SK-N-SH (cell line): ENCODE measurements at regions not wholly inside any gene's neighbourhood (a gene's known extent, or its start where the extent isn't known, plus 50 kb on each side); places are given as distances from the start of the nearest gene placed in this dataset.

Experiments
- CTCF ChIA-PET: fragments of 300-600, 350-600 bp; formaldehyde crosslinking; extraction: SDS; loops from one replicate; lab custom pipeline; 2021; lab: Yijun Ruan, JAX
- POLR2A ChIA-PET: fragments of 350-600 bp; sonication (Branson Sonifier 250); formaldehyde crosslinking; extraction: SDS; loops from one replicate; lab custom pipeline; 2020; ENCODE audit warnings: antibody characterized with exemption, inconsistent platforms; lab: Yijun Ruan, JAX
- DNase-seq: peaks from one replicate; pipeline ENCODE4 v3.0.0; 2012
- H2AFZ ChIP-seq: fragments of 200-600 bp; sonication (generic); 2 replicates; pipeline ENCODE4 v1.8.1; 2016; ENCODE audit warnings: antibody characterized with exemption, mild to moderate bottlenecking, low read depth
- H3F3A ChIP-seq: fragments of 200-600 bp; sonication (generic); replicated peaks from 2 replicates; pipeline ENCODE3; 2016; ENCODE audit warnings: antibody characterized with exemption, mild to moderate bottlenecking; ENCODE audit not compliant: insufficient read depth
- H3K27ac ChIP-seq, 2 experiments: fragments of 200-500 bp in 1 of 2; fragments of 200-600 bp in 1 of 2; sonication (Bioruptor generic) in 1 of 2; sonication (generic), shearing (Covaris generic) in 1 of 2; 2 replicates each; pipeline versions ENCODE4 v1.5.1 to v1.6.1; 2014 to 2016; ENCODE audit warnings: low read depth in 2 of 2, inconsistent platforms in 1 of 2, low read length in 1 of 2, mild to moderate bottlenecking in 1 of 2, mixed read lengths in 1 of 2
- H3K27me3 ChIP-seq: fragments of 200-600 bp; sonication (generic), shearing (Covaris generic); 2 replicates; pipeline ENCODE4 v1.6.1; 2016; ENCODE audit warnings: mixed run types; ENCODE audit not compliant: insufficient read depth
- H3K36me3 ChIP-seq, 2 experiments: fragments of 200-500 bp in 1 of 2; fragments of 200-600 bp in 1 of 2; sonication (Bioruptor generic) in 1 of 2; sonication (generic) in 1 of 2; replicated peaks in 1 of 2; 2 replicates each; pipeline versions ENCODE3 to v1.5.1; 2014 to 2016; ENCODE audit warnings: low read length in 1 of 2, mild to moderate bottlenecking in 1 of 2; ENCODE audit not compliant: insufficient read depth in 2 of 2, control insufficient read depth in 1 of 2
- H3K4me1 ChIP-seq, 2 experiments: fragments of 200-500 bp in 1 of 2; fragments of 200-600 bp in 1 of 2; sonication (Bioruptor generic) in 1 of 2; sonication (generic), shearing (Covaris generic) in 1 of 2; 2 replicates each; pipeline versions ENCODE4 v1.5.1 to v1.6.1; 2014 to 2016; ENCODE audit warnings: low read depth in 1 of 2, low read length in 1 of 2, mixed run types in 1 of 2; ENCODE audit not compliant: insufficient read depth in 2 of 2, control insufficient read depth in 1 of 2
- H3K4me2 ChIP-seq: fragments of 200-600 bp; sonication (generic), shearing (Covaris generic); 2 replicates; pipeline ENCODE4 v1.6.1; 2017; ENCODE audit warnings: mixed run types
- H3K4me3 ChIP-seq, 2 experiments: fragments of 200-500 bp in 1 of 2; fragments of 200-600 bp in 1 of 2; sonication (Bioruptor generic) in 1 of 2; sonication (generic), shearing (Covaris generic) in 1 of 2; 2 replicates each; pipeline versions ENCODE4 v1.5.1 to v1.8.1; 2014 to 2016; ENCODE audit warnings: low read depth in 2 of 2, inconsistent platforms in 1 of 2, low read length in 1 of 2, mild to moderate bottlenecking in 1 of 2, mixed read lengths in 1 of 2, moderate library complexity in 1 of 2
- H3K79me2 ChIP-seq: fragments of 200-600 bp; sonication (generic); 2 replicates; pipeline ENCODE4 v1.8.1; 2017; ENCODE audit warnings: mild to moderate bottlenecking; ENCODE audit not compliant: insufficient read depth
- H3K9ac ChIP-seq: fragments of 200-600 bp; sonication (generic); 2 replicates; pipeline ENCODE4 v1.6.1; 2017; ENCODE audit warnings: mixed run types
- H3K9me2 ChIP-seq: fragments of 200-600 bp; sonication (generic); 2 replicates; pipeline ENCODE4 v1.6.1; 2017; ENCODE audit warnings: mixed run types
- H3K9me3 ChIP-seq: fragments of 200-600 bp; sonication (generic); 2 replicates; pipeline ENCODE4 v1.6.1; 2017; ENCODE audit warnings: mixed run types, mild to moderate bottlenecking, moderate library complexity
- H4K20me1 ChIP-seq: fragments of 200-600 bp; sonication (generic); 2 replicates; pipeline ENCODE4 v1.6.1; 2017; ENCODE audit warnings: mild to moderate bottlenecking, mixed run types; ENCODE audit not compliant: insufficient read depth
- CHD2 ChIP-seq: fragments of 150-350 bp; IDR thresholded peaks from 2 replicates; pipeline ENCODE4 v1.6.1; 2018; ENCODE audit warnings: low read length; ENCODE audit not compliant: partially characterized antibody
- MXI1 ChIP-seq: IDR thresholded peaks from 2 replicates; pipeline ENCODE4 v1.6.1; 2012; ENCODE audit warnings: mild to moderate bottlenecking, low read depth, low read length, improper control_type of control experiment
- NFIC ChIP-seq: IDR thresholded peaks from 2 replicates; pipeline ENCODE4 v1.4.0; 2012; ENCODE audit warnings: borderline replicate concordance
- RCOR1 ChIP-seq: fragments of 150-350 bp; IDR thresholded peaks from 2 replicates; pipeline ENCODE4 v1.6.1; 2017; ENCODE audit warnings: antibody characterized with exemption, low read length
- SMC3 ChIP-seq: IDR thresholded peaks from 2 replicates; pipeline ENCODE4 v1.6.1; 2012; ENCODE audit warnings: low read depth, low read length, improper control_type of control experiment
- TCF12 ChIP-seq: IDR thresholded peaks from 2 replicates; pipeline ENCODE4 v1.4.0; 2012
- TEAD4 ChIP-seq: IDR thresholded peaks from 2 replicates; pipeline ENCODE4 v1.4.0; 2012; ENCODE audit warnings: mild to moderate bottlenecking, borderline replicate concordance; ENCODE audit not compliant: insufficient read depth
- YY1 ChIP-seq: IDR thresholded peaks from 2 replicates; pipeline ENCODE4 v1.4.0; 2012; ENCODE audit warnings: low read depth, mild to moderate bottlenecking
- WGBS: methylation state at CpG from one replicate; pipeline ENCODE4 v1.1.6; 2017; ENCODE audit warnings: low lambda C conversion rate; 5-methylcytosine and 5-hydroxymethylcytosine counted together
- TF ChIP-seq, protein P1 (sequence below): IDR thresholded peaks from 2 replicates; pipeline ENCODE4 v1.4.0; 2012; ENCODE audit warnings: low read depth, borderline replicate concordance
- TF ChIP-seq, protein P2 (sequence below): IDR thresholded peaks from 2 replicates; pipeline ENCODE4; 2012
- TF ChIP-seq, protein P3 (sequence below): IDR thresholded peaks from 2 replicates; pipeline ENCODE4 v1.4.0; 2012; ENCODE audit warnings: low read depth, borderline replicate concordance
- TF ChIP-seq, protein P4 (sequence below): fragments of 200-600 bp; sonication (generic); IDR thresholded peaks from 2 replicates; pipeline ENCODE4 v1.6.1; 2017; ENCODE audit warnings: antibody characterized with exemption, mild to moderate bottlenecking, moderate library complexity

DNA sequence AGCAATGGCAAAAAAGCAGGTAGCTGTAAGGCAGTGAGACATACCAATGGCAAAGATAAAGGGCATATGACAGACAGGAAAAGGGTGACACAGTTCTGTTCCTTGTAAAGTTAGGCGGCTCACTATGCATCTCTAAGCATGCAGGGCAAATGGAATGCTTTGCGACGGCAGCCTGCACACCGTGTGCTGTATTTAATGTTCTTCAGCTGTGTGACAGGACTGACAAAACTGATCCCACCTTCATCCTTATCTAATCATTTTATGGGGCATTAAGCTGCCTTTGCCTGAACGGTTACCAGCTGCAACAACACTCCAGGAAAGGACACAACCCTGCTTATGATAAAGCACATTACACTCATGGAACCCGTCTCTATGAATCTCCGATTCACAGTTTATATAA, 80.5 kb upstream of the VAV3 start:
- no peaks in the 10 kb centered on the region for H3K79me2 ChIP-seq
- H2AFZ ChIP-seq, result no peak overlapping the region
- peaks cover 0 to 8% of the 10 kb centered on the region in 2 experiments; a peak in 1 of 4 replicates for H3K4me1 ChIP-seq
- H3K36me3 ChIP-seq, result no peaks in the 10 kb centered on the region
- no peaks in the 10 kb centered on the region for H3K9me3 ChIP-seq
- 39% methylated on average over 6 of the region's 7 CpGs for WGBS
- H3F3A ChIP-seq, result no peaks in the 10 kb centered on the region
- H3K27ac ChIP-seq, result no peak overlapping the region
- TF ChIP-seq RCOR1 (peak; percentile 6; the same call in 1 of the 2 replicates), SMC3 (no peak)
- H3K9me2 ChIP-seq, result no peaks in the 10 kb centered on the region
- DNase-seq, result peak; percentile 10
- H3K9ac ChIP-seq, result no peak overlapping the region
- ChIA-PET POLR2A (interaction anchor here (0.5 kb wide), 1 partner anchor 38 kb away, joined by 3 read pairs; no protein-coding TSS in a partner anchor), CTCF (interaction anchor here (0.9 to 1.6 kb wide), 4 partner anchors 12 to 295 kb away, joined by 3 to 5 read pairs (median 3); no protein-coding TSS in a partner anchor)
- no peaks in the 10 kb centered on the region for H4K20me1 ChIP-seq
- no peak overlapping the region for H3K4me3 ChIP-seq
- no peaks in the 10 kb centered on the region for H3K27me3 ChIP-seq
- H3K4me2 ChIP-seq, result no peak overlapping the region

DNA sequence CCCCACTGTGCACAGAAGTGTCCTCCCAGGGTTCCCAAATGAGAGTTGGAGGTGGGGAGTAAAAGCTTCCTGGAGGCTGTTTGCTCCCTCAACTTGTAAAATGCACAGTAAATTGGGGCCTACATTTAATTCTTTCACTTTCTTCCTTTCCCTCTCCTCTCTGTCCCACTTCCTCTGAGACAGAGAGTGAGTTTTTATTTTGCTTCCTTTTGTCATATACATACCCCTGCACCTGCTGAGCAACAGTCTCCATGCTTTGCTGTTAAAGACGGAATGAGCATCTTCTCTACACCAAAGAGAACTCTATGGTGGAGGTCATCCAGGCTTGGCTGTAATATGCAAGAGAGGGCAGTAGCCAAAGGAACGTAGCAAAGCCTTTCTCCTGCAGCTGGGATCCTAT, 79.3 kb upstream of the VAV3 start:
- H3K4me3 ChIP-seq, result no peak overlapping the region
- CTCF ChIA-PET, result interaction anchor here (1.6 kb wide), 1 partner anchor 262 kb away, joined by 5 read pairs; no protein-coding TSS in a partner anchor
- DNase-seq, result no peak
- TF ChIP-seq TCF12 (no peak), TEAD4 (no peak), YY1 (no peak), MXI1 (no peak), CHD2 (no peak), NFIC (no peak)
- TF ChIP-seq, protein P1, sequence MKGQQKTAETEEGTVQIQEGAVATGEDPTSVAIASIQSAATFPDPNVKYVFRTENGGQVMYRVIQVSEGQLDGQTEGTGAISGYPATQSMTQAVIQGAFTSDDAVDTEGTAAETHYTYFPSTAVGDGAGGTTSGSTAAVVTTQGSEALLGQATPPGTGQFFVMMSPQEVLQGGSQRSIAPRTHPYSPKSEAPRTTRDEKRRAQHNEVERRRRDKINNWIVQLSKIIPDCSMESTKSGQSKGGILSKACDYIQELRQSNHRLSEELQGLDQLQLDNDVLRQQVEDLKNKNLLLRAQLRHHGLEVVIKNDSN, result no peak
- TF ChIP-seq, protein P2, sequence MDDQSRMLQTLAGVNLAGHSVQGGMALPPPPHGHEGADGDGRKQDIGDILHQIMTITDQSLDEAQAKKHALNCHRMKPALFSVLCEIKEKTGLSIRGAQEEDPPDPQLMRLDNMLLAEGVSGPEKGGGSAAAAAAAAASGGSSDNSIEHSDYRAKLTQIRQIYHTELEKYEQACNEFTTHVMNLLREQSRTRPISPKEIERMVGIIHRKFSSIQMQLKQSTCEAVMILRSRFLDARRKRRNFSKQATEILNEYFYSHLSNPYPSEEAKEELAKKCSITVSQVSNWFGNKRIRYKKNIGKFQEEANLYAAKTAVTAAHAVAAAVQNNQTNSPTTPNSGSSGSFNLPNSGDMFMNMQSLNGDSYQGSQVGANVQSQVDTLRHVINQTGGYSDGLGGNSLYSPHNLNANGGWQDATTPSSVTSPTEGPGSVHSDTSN, result no peak
- TF ChIP-seq, protein P3, sequence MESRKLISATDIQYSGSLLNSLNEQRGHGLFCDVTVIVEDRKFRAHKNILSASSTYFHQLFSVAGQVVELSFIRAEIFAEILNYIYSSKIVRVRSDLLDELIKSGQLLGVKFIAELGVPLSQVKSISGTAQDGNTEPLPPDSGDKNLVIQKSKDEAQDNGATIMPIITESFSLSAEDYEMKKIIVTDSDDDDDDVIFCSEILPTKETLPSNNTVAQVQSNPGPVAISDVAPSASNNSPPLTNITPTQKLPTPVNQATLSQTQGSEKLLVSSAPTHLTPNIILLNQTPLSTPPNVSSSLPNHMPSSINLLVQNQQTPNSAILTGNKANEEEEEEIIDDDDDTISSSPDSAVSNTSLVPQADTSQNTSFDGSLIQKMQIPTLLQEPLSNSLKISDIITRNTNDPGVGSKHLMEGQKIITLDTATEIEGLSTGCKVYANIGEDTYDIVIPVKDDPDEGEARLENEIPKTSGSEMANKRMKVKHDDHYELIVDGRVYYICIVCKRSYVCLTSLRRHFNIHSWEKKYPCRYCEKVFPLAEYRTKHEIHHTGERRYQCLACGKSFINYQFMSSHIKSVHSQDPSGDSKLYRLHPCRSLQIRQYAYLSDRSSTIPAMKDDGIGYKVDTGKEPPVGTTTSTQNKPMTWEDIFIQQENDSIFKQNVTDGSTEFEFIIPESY, result no peak
- TF ChIP-seq, protein P4, sequence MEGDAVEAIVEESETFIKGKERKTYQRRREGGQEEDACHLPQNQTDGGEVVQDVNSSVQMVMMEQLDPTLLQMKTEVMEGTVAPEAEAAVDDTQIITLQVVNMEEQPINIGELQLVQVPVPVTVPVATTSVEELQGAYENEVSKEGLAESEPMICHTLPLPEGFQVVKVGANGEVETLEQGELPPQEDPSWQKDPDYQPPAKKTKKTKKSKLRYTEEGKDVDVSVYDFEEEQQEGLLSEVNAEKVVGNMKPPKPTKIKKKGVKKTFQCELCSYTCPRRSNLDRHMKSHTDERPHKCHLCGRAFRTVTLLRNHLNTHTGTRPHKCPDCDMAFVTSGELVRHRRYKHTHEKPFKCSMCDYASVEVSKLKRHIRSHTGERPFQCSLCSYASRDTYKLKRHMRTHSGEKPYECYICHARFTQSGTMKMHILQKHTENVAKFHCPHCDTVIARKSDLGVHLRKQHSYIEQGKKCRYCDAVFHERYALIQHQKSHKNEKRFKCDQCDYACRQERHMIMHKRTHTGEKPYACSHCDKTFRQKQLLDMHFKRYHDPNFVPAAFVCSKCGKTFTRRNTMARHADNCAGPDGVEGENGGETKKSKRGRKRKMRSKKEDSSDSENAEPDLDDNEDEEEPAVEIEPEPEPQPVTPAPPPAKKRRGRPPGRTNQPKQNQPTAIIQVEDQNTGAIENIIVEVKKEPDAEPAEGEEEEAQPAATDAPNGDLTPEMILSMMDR, result no peak
- H3K36me3 ChIP-seq, result no peaks in the 10 kb centered on the region
- no peaks in the 10 kb centered on the region for H4K20me1 ChIP-seq
- 48% methylated on average over 2 of the region's 2 CpGs for WGBS
- H3K27me3 ChIP-seq, result no peaks in the 10 kb centered on the region
- H3K9ac ChIP-seq, result no peak overlapping the region
- no peak overlapping the region for H3K27ac ChIP-seq
- H3F3A ChIP-seq, result no peaks in the 10 kb centered on the region
- no peak overlapping the region for H3K4me2 ChIP-seq
- H3K9me2 ChIP-seq, result no peaks in the 10 kb centered on the region
- H3K9me3 ChIP-seq, result no peaks in the 10 kb centered on the region
- no peak overlapping the region for H2AFZ ChIP-seq
- H3K79me2 ChIP-seq, result no peaks in the 10 kb centered on the region
- POLR2A ChIA-PET, result no interaction called here
- H3K4me1 ChIP-seq, result peaks cover 0 to 8% of the 10 kb centered on the region in 2 experiments; a peak in 1 of 4 replicates
